ENCODE measurements at regions not wholly inside any gene's neighbourhood (a gene's known extent, or its start where the extent isn't known, plus 50 kb on each side); places are given as distances from the start of the nearest gene placed in this dataset.
A peak's percentile ranks its signal among the peaks of the same experiment; 100 is the strongest.

GRCh38 chr17:65477600-65477999, 83.8 kb downstream of the AXIN2 start:
- ChIA-PET CTCF (no interaction called here), POLR2A (no interaction called here)
- H3K27me3 ChIP-seq (ENCODE audit: control insufficient read depth, insufficient read depth, low read length), result peaks cover 8% of the 10 kb centered on the region
- H3K4me3 ChIP-seq (ENCODE audit: low read depth, low read length), result no peak overlapping the region
- no peaks in the 10 kb centered on the region for H3K36me3 ChIP-seq (ENCODE audit: control insufficient read depth, insufficient read depth, low read length)
- DNase-seq (ENCODE audit: low read depth), result no peak
- TF ChIP-seq CTCF (IDR thresholded peaks at IDR 0.05; ENCODE audit: insufficient read depth, low read depth, low read length), result no peak

GRCh38 chr17:65474660-65475059, 86.8 kb downstream of the AXIN2 start:
- Histone ChIP-seq H3K36me3 (ENCODE audit: control insufficient read depth, insufficient read depth, low read length) (no peaks in the 10 kb centered on the region), H3K4me3 (ENCODE audit: low read depth, low read length) (no peak overlapping the region), H3K27me3 (ENCODE audit: control insufficient read depth, insufficient read depth, low read length) (peaks cover 12% of the 10 kb centered on the region)
- TF ChIP-seq CTCF (IDR thresholded peaks at IDR 0.05; ENCODE audit: insufficient read depth, low read depth, low read length), result no peak
- no peak for DNase-seq (ENCODE audit: low read depth)
- CTCF ChIA-PET, result no interaction called here
- POLR2A ChIA-PET, result no interaction called here

GRCh38 chr17:65473985-65474384, 87.5 kb downstream of the AXIN2 start:
- no peak for DNase-seq (ENCODE audit: low read depth)
- Histone ChIP-seq H3K4me3 (ENCODE audit: low read depth, low read length) (no peak overlapping the region), H3K27me3 (ENCODE audit: control insufficient read depth, insufficient read depth, low read length) (peaks cover 12% of the 10 kb centered on the region), H3K36me3 (ENCODE audit: control insufficient read depth, insufficient read depth, low read length) (no peaks in the 10 kb centered on the region)
- POLR2A ChIA-PET, result no interaction called here
- CTCF ChIA-PET, result no interaction called here
- no peak for TF ChIP-seq CTCF (IDR thresholded peaks at IDR 0.05; ENCODE audit: insufficient read depth, low read depth, low read length)

GRCh38 chr17:65473363-65473762, 88.1 kb downstream of the AXIN2 start:
- no peak for DNase-seq (ENCODE audit: low read depth)
- ChIA-PET POLR2A (no interaction called here), CTCF (interaction anchor here (0.6 kb wide), 1 partner anchor 1486 kb away, joined by 3 read pairs; no protein-coding TSS in a partner anchor)
- Histone ChIP-seq H3K4me3 (ENCODE audit: low read depth, low read length) (no peak overlapping the region), H3K36me3 (ENCODE audit: control insufficient read depth, insufficient read depth, low read length) (no peaks in the 10 kb centered on the region), H3K27me3 (ENCODE audit: control insufficient read depth, insufficient read depth, low read length) (peaks cover 12% of the 10 kb centered on the region)
- TF ChIP-seq CTCF (IDR thresholded peaks at IDR 0.05; ENCODE audit: insufficient read depth, low read depth, low read length), result no peak

GRCh38 chr17:65472666-65473309, 88.7 kb downstream of the AXIN2 start:
- peak; percentile 9 for DNase-seq (ENCODE audit: low read depth)
- CTCF ChIA-PET, result interaction anchor here (0.6 kb wide), 1 partner anchor 1486 kb away, joined by 3 read pairs; no protein-coding TSS in a partner anchor

More at GRCh38 chr17:65472666-65473309, 88.7 kb downstream of the AXIN2 start:
- Histone ChIP-seq H3K36me3 (ENCODE audit: control insufficient read depth, insufficient read depth, low read length) (no peaks in the 10 kb centered on the region), H3K27me3 (ENCODE audit: control insufficient read depth, insufficient read depth, low read length) (peaks cover 13% of the 10 kb centered on the region), H3K4me3 (ENCODE audit: low read depth, low read length) (no peak overlapping the region)
- TF ChIP-seq CTCF (IDR thresholded peaks at IDR 0.05; ENCODE audit: insufficient read depth, low read depth, low read length), result no peak
- POLR2A ChIA-PET, result no interaction called here
